ENCODE measurements at regions not wholly inside any gene's neighbourhood (a gene's known extent, or its start where the extent isn't known, plus 50 kb on each side); places are given as distances from the start of the nearest gene placed in this dataset.
A peak's percentile ranks its signal among the peaks of the same experiment; 100 is the strongest.

DNA sequence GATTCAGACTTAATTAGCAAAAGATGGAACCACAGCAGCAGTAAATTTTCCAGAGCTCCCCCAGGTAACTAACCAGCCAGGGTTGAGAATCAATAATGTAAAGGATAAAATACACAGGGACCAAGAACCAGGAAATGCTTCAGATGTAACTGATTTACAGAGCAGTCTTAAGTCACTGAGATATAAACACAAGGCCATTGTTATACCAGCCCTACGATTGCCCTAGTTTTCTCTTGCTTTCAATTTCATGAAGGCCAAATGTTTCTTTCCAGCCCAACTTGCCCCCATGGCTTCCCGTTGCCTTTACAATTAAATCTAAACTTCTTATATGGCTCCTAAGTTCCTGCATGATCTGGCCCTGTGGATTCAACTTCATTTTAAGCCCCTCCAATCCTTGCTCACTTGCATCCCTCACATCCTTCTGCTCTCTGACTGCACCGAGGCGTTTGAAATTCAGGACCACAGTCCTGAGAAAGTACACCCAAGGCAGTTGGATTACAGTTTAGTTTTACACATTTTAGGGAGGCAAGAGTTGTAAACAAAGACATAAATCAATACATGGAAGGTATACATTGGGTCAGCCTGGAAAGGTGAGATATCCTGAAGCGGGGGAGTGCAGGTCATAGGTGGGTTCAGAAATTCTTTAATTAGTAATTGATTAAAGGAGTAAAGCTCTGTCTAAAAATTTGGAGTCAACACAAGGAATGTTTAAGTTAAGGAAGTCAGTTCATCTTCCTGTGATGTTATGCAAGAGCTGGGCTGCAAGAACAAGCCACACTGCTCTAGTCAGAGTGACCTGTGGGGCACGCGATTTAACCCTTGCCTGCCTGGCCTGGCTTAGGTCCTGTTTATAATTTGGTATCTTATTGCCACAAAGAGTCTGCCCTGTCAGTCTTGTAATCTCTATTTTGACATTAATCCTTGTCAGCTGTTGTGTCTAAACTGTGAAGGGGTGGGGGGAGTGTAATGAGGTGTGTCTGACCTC, 69.9 kb upstream of the COG2 start (continued):
- TF ChIP-seq HNF4G (IDR thresholded peaks at IDR 0.05; ENCODE audit: borderline replicate concordance, low read depth, low read length) (peak; percentile 10; the same call in 1 of the 2 replicates), HNF4G (CRISPR knock-in tag; IDR thresholded peaks at IDR 0.05; ENCODE audit: borderline replicate concordance, low read depth) (no peak), ZZZ3 (CRISPR knock-in tag; IDR thresholded peaks at IDR 0.05; ENCODE audit: borderline replicate concordance) (no peak), CEBPB (IDR thresholded peaks at IDR 0.05; ENCODE audit: borderline replicate concordance, low read depth, low read length) (peak; percentile 51; the same call in 1 of the 2 replicates)
- TF ChIP-seq, protein P1, sequence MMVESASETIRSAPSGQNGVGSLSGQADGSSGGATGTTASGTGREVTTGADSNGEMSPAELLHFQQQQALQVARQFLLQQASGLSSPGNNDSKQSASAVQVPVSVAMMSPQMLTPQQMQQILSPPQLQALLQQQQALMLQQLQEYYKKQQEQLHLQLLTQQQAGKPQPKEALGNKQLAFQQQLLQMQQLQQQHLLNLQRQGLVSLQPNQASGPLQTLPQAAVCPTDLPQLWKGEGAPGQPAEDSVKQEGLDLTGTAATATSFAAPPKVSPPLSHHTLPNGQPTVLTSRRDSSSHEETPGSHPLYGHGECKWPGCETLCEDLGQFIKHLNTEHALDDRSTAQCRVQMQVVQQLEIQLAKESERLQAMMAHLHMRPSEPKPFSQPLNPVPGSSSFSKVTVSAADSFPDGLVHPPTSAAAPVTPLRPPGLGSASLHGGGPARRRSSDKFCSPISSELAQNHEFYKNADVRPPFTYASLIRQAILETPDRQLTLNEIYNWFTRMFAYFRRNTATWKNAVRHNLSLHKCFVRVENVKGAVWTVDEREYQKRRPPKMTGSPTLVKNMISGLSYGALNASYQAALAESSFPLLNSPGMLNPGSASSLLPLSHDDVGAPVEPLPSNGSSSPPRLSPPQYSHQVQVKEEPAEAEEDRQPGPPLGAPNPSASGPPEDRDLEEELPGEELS (CRISPR knock-in tag; IDR thresholded peaks at IDR 0.05): 0 out of 2 replicates have a peak, but pooled peaks have one; percentile 49
- TF ChIP-seq, protein P2, sequence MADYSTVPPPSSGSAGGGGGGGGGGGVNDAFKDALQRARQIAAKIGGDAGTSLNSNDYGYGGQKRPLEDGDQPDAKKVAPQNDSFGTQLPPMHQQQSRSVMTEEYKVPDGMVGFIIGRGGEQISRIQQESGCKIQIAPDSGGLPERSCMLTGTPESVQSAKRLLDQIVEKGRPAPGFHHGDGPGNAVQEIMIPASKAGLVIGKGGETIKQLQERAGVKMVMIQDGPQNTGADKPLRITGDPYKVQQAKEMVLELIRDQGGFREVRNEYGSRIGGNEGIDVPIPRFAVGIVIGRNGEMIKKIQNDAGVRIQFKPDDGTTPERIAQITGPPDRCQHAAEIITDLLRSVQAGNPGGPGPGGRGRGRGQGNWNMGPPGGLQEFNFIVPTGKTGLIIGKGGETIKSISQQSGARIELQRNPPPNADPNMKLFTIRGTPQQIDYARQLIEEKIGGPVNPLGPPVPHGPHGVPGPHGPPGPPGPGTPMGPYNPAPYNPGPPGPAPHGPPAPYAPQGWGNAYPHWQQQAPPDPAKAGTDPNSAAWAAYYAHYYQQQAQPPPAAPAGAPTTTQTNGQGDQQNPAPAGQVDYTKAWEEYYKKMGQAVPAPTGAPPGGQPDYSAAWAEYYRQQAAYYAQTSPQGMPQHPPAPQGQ (CRISPR knock-in tag; IDR thresholded peaks at IDR 0.05; ENCODE audit: borderline replicate concordance): no peak

Measured in HepG2 (cell line).